ENCODE measurements at regions not wholly inside any gene's neighbourhood (a gene's known extent, or its start where the extent isn't known, plus 50 kb on each side); places are given as distances from the start of the nearest gene placed in this dataset.

- Histone ChIP-seq H2BK120ac (ENCODE audit: low read depth, low read length) (peak overlapping the region; percentile 99), H3K4me2 (ENCODE audit: low read depth, low read length) (peak overlapping the region; percentile 72), H4K5ac (ENCODE audit: low read depth, low read length) (peak overlapping the region; percentile 90), H2BK20ac (ENCODE audit: low read depth, low read length) (peak overlapping the region; percentile 84), H3K9ac (ENCODE audit: low read depth, low read length) (peak overlapping the region; percentile 58; the same call in 1 of the 2 replicates), H2AFZ (replicated peaks; ENCODE audit: low read length, poor library complexity) (no peak overlapping the region), H2AK9ac (replicated peaks; ENCODE audit: low read depth, low read length, poor library complexity) (no peak overlapping the region), H2BK15ac (ENCODE audit: low read depth, low read length) (peak overlapping the region; percentile 99; the same call in 2 of the 3 replicates), H3K4me3 (ENCODE audit: insufficient read depth, low read depth, low read length) (no peak overlapping the region; the same call in 1 of the 2 replicates), H3K23ac (ENCODE audit: low read depth, low read length) (0 out of 2 replicates have a peak overlapping the region, but pooled peaks have one; percentile 57), H3K9me3 (ENCODE audit: control insufficient read depth, insufficient read depth, low read length) (no peaks in the 10 kb centered on the region), H3K4ac (ENCODE audit: low read depth, low read length) (peak overlapping the region; percentile 92; the same call in 1 of the 2 replicates), H4K91ac (ENCODE audit: insufficient read depth, low read depth, low read length) (peak overlapping the region; percentile 29; the same call in 1 of the 2 replicates), H2BK5ac (ENCODE audit: low read depth, low read length, poor library complexity, severe bottlenecking) (peak overlapping the region; percentile 95), H3K36me3 (ENCODE audit: control insufficient read depth, insufficient read depth, low read length) (no peaks in the 10 kb centered on the region), H4K20me1 (ENCODE audit: insufficient read depth, low read length) (no peaks in the 10 kb centered on the region), H3K4me1 (ENCODE audit: control insufficient read depth, insufficient read depth, low read length) (peaks cover 18% of the 10 kb centered on the region), H3K27me3 (ENCODE audit: control insufficient read depth, insufficient read depth, low read length) (no peaks in the 10 kb centered on the region), H3K9me1 (ENCODE audit: insufficient read depth, low read length) (peaks cover 11% of the 10 kb centered on the region), H2AK5ac (ENCODE audit: low read depth, low read length) (no peak overlapping the region), H3K18ac (ENCODE audit: low read depth, low read length) (peak overlapping the region; percentile 98), H3K56ac (ENCODE audit: extremely low read depth, insufficient read depth, low read length) (peak overlapping the region; percentile 83), H4K8ac (ENCODE audit: low read depth in 2 of 2, low read length in 2 of 2) (peak overlapping the region; percentile 83 to 94; a peak in 2 of 4 replicates), H3K27ac (ENCODE audit: insufficient read depth, low read length) (peak overlapping the region; percentile 98; the same call in 1 of the 2 replicates), H3K14ac (replicated peaks; ENCODE audit: low read depth, low read length) (no peak overlapping the region; the same call in 1 of the 2 replicates), H3K79me1 (ENCODE audit: low read depth in 1 of 2, low read length in 2 of 2) (peaks cover 0 to 20% of the 10 kb centered on the region in 2 experiments; a peak in 2 of 4 replicates)
- CTCF ChIA-PET: interaction anchor here (0.6 to 1.0 kb wide), 3 partner anchors 16 to 175 kb away, joined by 3 to 4 read pairs (median 3); no protein-coding TSS in a partner anchor
- ATAC-seq (ENCODE audit: low read depth) (peak; percentile 76), DNase-seq (peak; percentile 85)
- no peak for TF ChIP-seq CEBPB (IDR thresholded peaks at IDR 0.05; ENCODE audit: low read depth, low read length)
- TF ChIP-seq RCOR1 (IDR thresholded peaks at IDR 0.05; ENCODE audit: insufficient replicate concordance, low read length): no peak
- no peak for TF ChIP-seq CHD1 (IDR thresholded peaks at IDR 0.05; ENCODE audit: low read depth, low read length)
- TF ChIP-seq FOS (IDR thresholded peaks at IDR 0.05; ENCODE audit: low read depth, low read length): no peak
- TF ChIP-seq RFX5 (IDR thresholded peaks at IDR 0.05; ENCODE audit: low read depth, low read length): no peak
- no peak for TF ChIP-seq BHLHE40 (IDR thresholded peaks at IDR 0.05; ENCODE audit: low read depth, low read length)
- TF ChIP-seq USF2 (IDR thresholded peaks at IDR 0.05; ENCODE audit: low read depth, low read length): no peak
- TF ChIP-seq SMC3 (IDR thresholded peaks at IDR 0.05; ENCODE audit: low read depth, low read length): no peak
- no TSS peak for BruUV-seq (replicated peaks)
- dilution Hi-C loops (cut with HindIII; ENCODE audit: low sequenced_read_pairs, unreplicated experiment): no loop called here
- intact Hi-C loops (cut with micrococcal nuclease): loop anchor here (1.0 to 5.0 kb wide), 3 partner anchors 41 to 518 kb away; no protein-coding TSS in a partner anchor
- in situ Hi-C loops (cut with MboI; ENCODE audit: low sequenced_read_pairs): no loop called here
- no CpG with 5 or more reads among the region's 1 CpG for WGBS, 2 experiments (ENCODE audit: extremely low coverage in 2 of 2, insufficient read length in 1 of 2)
- POLR2A ChIA-PET (ENCODE audit: unreplicated experiment): interaction anchor here (0.6 to 1.3 kb wide), 8 partner anchors 11 to 134 kb away, joined by 3 to 7 read pairs (median 4); partner anchors contain the start of gene PCDH18
These were observed 131.7 kb upstream of the PCDH18 start for GRCh38 chr4:137664046-137664387.

Data from IMR-90 (cell line).